ENCODE measurements at regions not wholly inside any gene's neighbourhood (a gene's known extent, or its start where the extent isn't known, plus 50 kb on each side); places are given as distances from the start of the nearest gene placed in this dataset.
"Not testable (repeated sequence)": the region's sequence is repeated elsewhere in the genome, so short reads cannot be mapped to it uniquely, and the experiment has no call there.

DNA sequence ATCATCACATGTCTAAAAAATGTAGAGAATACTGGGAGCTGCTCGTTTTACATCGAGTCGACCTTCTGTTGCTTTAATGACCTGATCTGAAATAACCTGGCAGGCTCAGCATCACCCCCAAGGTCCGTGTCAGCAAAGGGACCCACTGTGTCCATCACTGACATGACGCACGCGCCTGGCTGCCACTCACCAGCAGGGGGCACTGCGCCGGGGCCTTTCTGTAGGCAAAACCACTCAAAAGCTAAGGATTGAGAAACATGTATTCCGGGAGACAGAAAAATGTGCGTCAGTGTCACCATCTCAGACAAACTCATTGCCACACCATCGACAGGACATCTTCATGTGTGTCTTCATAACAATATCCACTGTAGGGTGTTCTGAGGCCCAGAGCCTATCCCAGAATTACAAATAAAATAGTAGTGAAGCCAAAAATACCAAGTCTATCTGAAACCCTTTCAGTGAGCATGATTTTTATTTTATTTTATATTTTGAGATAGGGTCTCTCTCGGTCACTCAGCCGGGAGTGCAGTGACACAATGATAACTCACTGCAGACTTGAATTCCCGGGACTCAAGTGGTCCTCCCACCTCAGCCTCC is 130.3 kb upstream of the LSM14A start:
- DNase-seq = peak; percentile 55

DNA sequence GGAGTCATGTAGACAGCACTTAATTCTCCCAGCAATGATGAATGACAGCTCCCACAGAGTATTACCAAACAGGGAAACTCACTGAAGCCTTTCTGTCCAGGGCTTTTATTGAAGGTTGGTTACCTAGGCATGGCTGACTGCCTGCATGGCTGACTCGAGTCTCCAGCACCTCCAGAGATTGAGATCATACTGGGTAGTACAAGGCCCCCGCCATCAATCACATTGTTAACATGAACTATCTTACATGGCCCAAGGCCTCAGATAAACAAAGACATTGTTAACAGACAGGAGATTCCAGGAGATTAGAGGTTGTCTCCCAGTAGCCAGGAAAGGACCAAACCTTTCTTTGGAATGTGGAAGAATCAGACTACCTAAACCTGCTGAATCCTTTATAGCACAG is 128.3 kb upstream of the LSM14A start:
- DNase-seq = no peak

DNA sequence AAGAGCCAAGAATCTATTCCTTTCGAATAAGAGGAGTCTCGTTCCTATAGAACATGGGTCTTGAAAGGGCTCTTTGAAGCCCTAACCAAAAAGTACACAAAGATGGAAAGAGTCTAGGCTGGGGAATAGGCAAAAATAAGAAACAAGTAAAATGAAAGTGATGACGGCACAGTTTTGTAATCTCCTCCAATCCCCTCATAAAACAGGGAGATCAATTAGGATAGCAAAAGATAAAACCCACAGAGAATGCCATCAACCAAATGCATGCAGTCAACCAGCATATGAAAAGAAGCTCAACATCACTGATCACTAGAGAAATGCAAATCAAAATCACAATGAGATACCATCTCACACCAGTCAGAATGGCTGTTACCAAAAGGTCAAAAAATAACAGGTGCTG is 122.4 kb upstream of the LSM14A start:
- DNase-seq = no peak

DNA sequence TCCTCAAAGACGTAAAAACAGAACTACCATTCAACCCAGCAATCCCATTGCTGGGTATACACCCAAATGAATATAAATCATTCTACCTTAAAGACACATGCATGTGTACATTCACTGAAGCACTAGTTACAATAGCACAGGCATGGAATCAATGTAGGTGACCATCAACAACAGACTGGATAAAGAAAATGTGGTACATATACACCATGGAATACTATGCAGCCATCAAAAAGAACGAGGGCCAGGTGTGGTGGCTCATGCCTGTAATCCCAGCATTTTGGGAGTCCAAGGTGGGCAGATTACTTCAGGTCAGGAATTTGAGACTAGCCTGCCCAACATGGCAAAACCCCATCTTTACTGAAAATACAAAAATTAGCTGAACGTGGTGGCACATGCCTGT is 121.9 kb upstream of the LSM14A start:
- DNase-seq = not testable (repeated sequence)

DNA sequence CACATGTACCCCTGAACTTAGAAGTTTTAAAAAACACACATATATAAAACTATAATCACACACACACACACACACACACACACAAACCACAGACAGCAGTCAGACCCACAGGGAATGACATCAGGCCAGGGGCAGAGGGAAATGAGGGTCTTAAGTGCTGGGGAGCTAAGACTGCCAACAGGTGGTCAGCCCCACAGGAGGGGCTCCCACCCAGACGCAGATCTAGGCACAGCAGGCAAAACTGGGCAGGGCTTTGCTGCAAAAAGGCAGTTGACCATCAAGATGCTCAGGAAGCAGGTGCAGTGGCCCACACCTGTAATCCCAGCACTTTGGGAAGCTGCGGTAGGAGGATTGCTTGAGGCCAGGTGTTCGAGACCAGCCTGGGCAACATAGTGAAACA is 121.0 kb upstream of the LSM14A start:
- DNase-seq = no peak

DNA sequence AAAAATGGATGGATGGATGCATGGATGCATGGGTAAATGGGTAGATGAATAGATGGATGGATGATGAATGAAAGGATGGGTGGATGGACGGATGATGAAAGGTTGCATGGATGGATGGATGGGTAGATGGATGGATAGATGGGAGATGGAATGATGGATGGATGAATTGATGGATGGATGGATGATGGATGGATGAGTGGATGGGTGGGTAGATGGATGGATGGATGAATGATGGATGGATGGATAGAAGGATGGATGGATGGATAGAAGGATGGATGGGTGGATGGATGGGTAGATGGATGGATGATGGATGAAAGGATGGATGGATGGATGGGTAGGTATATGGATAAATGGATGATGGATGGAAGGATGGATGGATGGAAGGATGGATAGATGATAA is 115.1 kb upstream of the LSM14A start:
- DNase-seq = no peak

DNA sequence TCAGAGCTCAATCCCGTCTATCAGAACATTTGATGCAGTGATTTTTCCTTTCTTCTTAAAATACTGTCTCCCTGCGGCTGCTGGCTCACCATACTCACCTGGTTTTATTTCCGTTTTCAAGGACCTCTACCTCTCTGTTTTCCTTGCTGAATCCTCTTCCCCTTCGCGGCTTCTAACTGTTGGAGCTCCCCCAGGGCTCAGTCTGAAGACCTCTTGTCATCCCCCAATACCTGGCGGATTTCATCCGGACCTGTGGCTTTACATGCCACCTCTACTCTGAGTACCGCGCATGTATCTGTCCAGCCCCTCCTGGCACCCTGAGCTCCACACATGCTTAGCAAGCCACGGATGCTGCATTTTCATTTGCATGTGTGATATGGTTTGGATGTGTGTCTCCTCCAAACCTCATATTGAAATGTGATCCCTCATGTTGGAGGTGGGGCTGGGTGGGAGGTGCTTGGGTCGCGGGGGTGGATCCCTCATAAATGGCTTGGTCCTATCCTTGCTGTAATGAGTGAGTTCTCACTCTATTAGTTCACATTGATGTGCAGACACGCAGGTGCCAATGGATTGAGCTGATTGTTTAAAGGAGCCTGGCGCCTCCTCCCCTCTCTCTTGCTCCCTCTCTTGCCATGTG is 106.2 kb upstream of the LSM14A start:
- no peak for DNase-seq

DNA sequence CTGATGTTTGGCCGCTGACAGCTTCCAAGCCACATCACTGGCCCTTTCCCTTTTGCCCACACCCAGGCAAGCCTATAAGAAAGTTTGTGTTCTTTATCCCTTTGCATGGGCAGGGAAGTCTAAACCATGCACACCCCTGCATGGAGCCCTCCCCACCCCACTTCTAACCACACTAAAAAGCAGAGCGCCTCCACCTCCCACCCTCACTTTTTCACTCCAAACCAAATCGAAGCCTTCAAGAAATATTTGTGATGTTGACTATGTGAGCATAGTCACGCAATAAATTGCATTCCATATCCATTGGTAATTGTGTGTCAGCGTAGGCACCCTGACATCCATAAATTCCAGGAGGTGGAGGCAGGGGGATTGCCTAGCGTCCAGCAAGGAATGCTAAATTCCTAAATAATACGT is 104.4 kb upstream of the LSM14A start:
- DNase-seq = no peak

DNA sequence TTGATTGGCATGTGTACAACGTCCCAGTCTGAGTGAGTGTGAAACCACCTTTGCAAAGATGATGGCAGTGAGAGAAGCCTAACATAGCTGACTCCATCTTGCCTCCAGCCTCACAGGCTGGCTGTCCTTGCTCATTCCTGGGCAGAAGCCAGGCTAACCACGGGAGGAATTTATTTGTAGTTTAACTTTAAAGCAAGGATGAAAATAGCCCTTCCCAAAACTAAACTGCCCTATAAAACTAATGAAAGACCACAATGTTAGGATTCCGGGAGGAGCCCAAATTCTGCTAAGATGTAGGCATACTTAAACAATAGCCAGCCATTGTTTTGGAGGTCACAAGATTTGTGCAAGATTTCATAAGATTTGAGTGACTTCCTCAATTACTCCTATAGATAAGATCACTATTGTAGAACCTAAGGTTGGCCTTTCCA is 96.6 kb upstream of the LSM14A start:
- DNase-seq = no peak

DNA sequence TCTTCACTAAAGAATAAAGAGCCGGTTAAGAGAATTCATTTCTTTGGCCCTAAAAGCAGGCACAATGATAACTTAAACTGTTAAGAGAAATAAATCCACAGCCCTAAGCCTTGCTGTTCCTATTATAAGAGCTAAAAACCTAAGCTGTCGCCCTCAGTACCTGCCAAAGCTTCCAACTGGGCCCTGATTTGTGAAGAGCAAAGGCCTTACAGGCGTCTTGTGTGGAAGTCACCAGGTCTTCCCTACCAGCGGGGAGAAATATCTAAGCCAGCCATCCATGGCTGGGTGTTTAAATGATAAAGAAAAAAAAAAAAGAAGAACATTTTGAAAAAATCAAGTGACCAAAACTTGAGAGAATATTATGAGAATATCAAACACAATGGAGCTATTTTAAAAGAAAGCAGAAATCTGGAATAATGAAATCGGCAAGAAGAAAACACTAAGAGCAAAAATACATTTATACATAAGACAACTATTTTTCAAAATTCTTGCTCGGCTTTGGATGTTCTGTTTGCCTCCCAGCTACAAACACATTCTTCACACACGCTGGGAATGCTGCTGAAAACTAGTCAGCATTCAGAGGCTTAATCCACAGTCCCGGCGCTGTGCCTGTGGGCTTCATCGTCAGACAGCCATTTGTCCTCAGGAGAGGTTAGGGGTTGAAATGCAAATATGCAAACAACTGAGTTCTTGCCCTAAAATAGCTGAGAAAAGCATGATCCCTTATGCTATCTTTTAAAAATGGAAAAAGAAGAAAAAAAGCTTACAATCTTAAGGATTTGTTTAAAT is 89.8 kb upstream of the LSM14A start:
- DNase-seq = no peak

DNA sequence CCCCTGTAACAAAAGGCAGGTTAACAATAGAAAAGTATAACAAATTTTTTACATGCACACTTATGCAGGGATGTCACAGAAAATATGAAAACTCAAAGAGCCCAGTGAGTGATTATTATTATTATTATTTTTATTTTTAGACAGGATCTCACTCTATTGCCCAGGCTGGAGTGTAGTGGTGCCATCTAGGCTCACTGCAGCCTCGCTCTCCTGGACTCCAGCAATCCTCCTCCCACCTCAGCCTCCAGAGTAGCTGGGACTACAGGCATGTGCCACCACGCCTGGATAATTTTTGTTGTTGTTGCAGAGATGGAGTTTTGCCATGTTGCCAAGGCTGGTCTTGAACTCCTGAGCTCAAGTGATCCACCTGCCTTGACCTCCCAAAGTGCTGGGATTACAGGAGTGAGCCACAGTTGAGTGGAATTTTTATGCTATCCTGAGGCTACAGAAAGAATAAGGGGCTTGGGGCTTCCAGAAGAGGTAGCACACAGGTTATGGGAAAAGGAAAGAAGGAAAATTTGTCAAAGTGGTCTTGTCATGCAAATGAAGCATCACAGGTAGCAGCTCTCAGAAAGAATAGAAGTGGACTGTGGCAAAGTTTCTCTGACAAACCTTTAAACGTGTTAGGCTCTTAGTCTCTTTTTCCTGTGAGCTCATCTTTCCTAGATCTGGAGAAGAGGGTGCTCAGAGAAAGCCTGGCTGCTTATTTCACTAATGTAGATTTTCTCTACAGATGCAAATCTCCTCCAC is 87.7 kb upstream of the LSM14A start:
- no peak for DNase-seq

DNA sequence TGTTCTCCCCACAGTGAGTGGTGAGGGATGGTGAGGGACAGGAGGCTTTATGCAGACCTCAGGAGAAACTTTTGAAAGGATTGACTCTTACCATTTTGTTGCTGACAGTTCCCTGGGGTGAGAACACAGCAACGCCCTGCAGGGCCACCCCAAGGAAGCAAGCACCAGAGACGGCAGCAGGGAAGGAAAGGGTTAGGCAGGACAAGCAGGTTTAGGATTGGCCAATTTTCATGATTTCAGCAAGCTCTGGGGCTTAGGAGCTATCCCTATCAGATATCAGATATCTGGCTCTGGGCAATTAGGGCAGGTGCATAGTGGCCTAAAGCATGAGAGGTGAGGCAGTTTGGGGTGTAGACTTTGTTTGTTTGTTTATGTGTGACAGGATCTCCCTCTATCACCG is 87.0 kb upstream of the LSM14A start:
- DNase-seq = no peak

DNA sequence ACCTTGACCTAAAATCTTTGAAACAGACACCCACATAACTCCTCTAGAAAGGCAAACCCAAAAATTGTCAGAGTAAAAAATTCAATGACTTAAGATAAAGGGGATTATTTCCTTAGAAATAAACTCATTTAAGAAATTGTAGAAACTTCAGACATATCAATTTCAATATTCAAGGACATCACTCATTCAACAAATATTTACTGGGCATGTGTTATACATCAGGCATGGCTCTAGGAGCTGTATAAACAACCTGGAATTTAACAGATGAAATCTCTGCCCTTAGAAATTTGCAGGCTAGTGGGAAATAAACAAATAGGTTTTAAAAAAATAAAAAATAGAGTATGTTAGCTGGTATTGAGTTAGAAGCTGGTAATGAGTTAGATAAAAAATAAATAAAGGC is 84.0 kb upstream of the LSM14A start:
- no peak for DNase-seq

DNA sequence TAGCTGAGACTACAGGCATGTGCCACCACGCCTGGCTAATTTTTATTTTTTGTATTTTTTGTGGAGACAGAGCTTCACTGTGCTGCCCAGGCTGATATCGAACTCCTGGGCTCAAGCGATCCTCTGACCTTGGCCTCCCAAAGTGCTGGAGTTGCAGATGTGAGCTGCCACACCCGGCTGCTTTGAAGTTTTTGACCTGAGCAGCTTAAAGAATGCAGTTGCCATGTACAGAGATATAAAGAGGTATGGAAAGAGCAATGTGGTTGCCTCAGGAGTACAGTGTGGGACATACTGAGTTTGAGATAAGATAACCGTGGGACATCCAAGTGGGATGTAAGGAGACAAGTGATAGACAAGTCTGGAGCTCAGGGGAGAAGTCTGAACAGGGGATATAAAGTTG is 82.7 kb upstream of the LSM14A start:
- DNase-seq = no peak

DNA sequence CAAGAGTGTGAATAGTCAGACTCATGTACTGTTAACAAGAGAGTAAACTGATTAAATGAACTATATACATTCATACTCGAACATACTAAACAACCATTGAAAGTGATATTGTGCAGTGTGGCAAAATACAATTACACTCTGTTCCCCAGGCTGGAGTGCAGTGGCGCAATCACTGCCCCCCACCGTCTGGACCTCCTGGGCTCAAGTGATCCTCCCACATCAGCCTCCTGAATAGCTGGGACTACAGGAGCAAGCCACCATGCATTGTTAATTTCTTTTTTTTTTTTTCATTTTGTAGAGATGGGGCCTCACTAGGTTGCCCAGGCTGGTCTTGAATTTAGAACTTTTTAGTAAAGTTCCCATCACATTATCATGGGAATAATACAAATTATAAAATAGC is 77.3 kb upstream of the LSM14A start:
- DNase-seq = no peak

DNA sequence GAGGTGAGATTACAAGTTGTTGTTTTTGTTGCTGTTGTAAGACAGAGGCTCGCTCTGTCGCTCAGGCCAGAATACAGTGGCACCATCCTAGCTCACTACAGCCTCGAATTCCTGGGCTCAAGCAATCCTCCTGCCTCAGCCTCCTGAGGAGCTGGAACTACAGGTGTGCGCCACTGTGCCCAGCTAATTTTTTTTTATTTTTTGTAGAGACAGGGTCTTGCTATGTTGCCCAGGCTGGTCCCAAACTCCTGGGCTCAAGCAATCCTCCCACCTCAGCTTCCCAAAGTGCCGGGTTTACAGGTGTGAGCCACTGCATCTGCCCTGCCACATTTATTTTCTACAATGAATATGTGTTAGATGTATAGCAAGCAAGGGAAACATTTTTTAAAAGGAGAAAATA is 76.9 kb upstream of the LSM14A start:
- DNase-seq = not testable (repeated sequence)

DNA sequence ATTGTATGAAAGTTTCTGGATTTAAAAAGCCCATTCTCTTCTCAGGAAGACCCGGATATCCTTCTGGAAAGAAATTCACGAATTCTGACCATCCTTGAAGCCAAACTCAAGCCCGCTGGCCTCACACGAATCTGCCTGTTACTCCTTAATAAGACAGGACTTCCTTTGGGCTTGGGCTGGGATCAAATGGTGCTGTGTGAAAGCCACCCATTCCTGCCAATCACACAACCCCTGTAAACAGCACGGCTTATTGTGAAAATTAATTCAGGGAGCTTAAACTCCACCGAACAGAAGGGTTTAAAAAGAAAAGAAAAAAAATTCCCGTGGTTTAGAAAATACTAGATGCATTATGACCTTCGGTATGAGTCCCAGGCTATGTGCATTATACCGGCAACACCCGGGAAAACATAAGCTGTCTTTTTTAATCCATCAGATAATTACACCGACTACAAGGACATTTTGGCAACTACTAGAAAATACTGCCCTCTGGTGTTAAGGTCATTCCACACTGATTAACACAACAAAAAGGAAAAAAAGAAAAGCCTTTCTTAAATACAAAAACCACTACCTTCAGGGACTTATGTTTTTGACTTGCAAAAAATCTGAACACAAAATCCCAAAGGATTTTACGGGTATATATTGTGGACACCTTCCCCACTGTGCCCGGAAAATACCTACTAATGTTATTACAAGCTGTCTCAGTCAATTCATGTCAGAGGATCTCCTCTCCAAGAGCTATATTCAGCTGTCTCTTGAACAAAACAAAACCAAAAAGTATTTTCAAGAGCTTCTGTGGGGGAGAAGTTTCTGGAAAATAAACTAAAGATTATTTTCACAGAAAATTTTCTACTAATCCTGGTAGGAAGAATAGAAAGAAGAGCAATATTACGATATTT is 76.0 kb upstream of the LSM14A start:
- no peak for DNase-seq

DNA sequence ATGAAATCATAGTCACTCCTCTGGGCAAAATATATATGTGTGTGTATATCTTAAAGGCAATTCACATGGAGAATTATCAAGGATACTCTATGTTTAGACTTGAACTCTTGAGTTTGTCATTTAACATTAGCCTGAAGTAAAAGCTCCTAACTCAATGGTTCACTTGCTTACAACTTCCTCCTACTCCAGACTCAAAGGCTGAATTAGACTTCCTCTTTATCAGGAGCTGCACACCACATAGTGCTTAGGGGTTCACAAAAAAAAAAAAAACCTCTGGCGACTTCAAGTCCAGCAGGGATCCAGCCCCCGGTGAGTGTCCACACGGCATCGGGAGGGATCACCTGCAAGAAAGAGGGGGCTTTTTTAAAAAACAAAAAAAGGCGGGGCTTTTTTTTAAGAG is 68.2 kb upstream of the LSM14A start:
- DNase-seq = no peak

DNA sequence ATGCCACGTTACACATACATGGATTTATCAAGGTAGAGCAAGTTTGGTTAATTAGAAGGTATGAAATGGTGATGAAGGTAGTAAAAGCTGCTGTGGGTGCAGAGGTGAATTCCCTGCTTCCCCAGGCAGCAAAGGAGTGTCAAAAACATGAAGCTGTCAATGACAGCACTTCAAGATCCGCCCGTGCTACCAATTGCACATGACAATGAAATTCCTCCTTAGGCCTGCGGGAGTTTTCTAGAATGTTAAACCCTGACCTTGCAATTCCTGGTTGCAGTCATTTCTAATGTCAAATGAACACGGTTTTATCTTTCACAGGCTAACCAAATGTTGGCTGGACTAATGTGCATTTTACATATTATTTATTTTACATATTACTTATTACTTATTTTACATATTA is 67.7 kb upstream of the LSM14A start:
- DNase-seq = no peak

DNA sequence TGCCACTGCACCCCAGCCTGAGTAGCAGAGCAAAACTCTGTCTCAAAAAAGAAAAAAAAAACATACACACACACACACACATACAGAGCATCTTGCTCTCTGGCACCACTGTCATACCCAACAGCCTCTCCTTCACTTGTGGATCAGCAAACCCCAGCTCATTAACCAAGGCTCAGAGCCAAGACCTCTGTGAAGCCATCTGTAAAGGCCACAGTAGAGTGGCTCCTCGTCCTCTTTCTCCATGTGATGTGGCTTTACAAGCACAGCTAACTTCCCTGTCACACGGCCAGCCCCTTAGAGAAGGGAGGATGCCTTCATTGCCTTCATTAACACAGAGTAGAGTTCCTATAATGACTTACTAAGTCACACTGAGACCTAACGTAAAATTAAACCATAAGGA is 62.7 kb upstream of the LSM14A start:
- no peak for DNase-seq

DNA sequence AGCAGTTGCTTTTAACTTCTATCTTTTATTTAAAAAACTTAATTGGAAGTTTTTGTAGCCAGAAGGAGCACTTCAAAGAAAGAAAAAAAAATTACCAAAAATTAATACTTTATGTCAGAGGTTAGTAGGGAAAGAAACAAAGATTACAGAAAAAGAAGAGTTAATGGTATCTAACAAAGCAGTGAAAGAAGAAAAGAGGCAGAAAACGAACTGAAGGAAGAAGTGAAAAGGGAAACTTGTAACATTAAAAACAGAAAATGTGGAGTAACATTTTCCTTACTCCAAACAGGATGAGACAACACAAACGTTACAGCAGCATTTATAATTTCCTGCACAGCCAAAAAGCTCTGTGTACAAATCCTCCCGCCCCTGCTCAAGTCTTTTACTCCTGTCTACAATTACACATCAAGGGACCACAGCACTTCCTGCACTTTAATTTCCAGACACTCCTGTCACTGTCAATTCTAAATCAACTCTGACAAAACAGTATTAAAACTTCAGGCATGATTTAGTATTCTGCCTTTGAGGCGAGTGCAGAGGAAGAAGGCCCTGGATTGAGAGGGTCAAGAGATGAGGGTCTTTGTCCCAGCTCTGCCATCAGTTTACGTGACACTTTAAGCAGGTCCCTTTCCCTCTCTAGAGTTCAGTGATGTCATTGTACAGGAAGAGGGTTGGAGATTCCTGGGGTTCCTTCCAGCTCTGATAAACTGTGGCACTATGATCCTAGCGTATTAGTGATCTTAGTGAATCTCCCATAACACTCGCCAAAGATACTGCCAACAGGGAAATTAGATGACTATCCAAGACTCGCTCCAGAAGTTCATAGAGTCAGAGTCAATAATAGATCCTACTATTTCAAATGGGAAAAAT is 53.2 kb upstream of the LSM14A start:
- DNase-seq = no peak

DNA sequence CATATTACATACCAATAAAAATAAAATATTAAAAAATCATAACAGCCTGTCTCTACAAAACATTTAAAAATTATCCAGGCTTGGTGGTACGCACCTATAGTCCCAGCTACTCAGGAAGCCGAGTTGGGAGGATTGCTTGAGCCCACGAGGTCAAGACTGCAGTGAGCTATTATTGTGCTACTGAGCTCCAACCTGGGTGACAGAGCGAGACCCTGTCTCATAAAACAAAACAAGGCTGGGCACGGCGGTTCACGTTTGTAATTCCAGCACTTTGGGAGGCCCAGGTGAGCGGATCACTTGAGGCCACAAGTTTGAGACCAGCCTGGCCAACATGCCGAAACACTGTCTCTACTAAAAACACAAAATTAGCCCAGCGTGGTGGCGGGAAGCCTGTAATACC is 52.2 kb upstream of the LSM14A start:
- no peak for DNase-seq

Measured in right forelimb (tissue), 1 donor.